Neural cell (in vitro differentiated cells): ENCODE measurements at regions not wholly inside any gene's neighbourhood (a gene's known extent, or its start where the extent isn't known, plus 50 kb on each side); places are given as distances from the start of the nearest gene placed in this dataset.

Source experiments
- CTCF ChIP-seq: fragments of 450-650 bp; IDR thresholded peaks from 2 replicates; pipeline ENCODE4 v1.5.1; 2014; ENCODE audit warnings: antibody characterized with exemption, mild to moderate bottlenecking, moderate library complexity; ENCODE audit not compliant: poor library complexity, severe bottlenecking
- EP300 ChIP-seq: fragments of 450-650 bp; conservative IDR thresholded peaks from 2 replicates; pipeline ENCODE4 v1.6.1; 2014; ENCODE audit warnings: antibody characterized with exemption, mild to moderate bottlenecking, moderate library complexity; ENCODE audit not compliant: poor library complexity, severe bottlenecking
- EZH2 ChIP-seq: fragments of 200-600, 300-800 bp; shearing (Covaris generic), sonication (generic); IDR thresholded peaks from 2 replicates; pipeline ENCODE4 v1.6.1; 2014; ENCODE audit warnings: antibody characterized with exemption, low read length, borderline replicate concordance, mild to moderate bottlenecking; ENCODE audit not compliant: insufficient read depth, poor library complexity, severe bottlenecking
- MXI1 ChIP-seq: fragments of 450-650 bp; conservative IDR thresholded peaks from 2 replicates; pipeline ENCODE4 v1.6.1; 2014; ENCODE audit warnings: antibody characterized with exemption, mild to moderate bottlenecking; ENCODE audit not compliant: poor library complexity, severe bottlenecking
- POLR2AphosphoS5 ChIP-seq: IDR thresholded peaks from 2 replicates; pipeline ENCODE4 v1.6.1; 2012
- RAD21 ChIP-seq: fragments of 450-650 bp; conservative IDR thresholded peaks from 2 replicates; pipeline ENCODE4 v1.6.1; 2014; ENCODE audit warnings: antibody characterized with exemption, mild to moderate bottlenecking, moderate library complexity
- REST ChIP-seq: IDR thresholded peaks from 2 replicates; pipeline ENCODE4 v1.6.1; 2012; ENCODE audit warnings: borderline replicate concordance
- TAF1 ChIP-seq: IDR thresholded peaks from 2 replicates; pipeline ENCODE4 v1.6.1; 2012; ENCODE audit warnings: low read depth

GRCh38 chr1:101482306-101482705, 245.5 kb downstream of the S1PR1 start:
- TF ChIP-seq CTCF (no peak), POLR2AphosphoS5 (no peak), TAF1 (no peak), MXI1 (no peak), EZH2 (no peak), EP300 (no peak), REST (no peak), RAD21 (no peak)
